HepG2 (cell line): ENCODE measurements at regions not wholly inside any gene's neighbourhood (a gene's known extent, or its start where the extent isn't known, plus 50 kb on each side); places are given as distances from the start of the nearest gene placed in this dataset.

Experiments used
- ATAC-seq: fragments of 200-7000 bp; cut with Tn5 transposase; 3 replicates; pipeline ENCODE4 v1.9.1; 2020; ENCODE audit warnings: mild to moderate bottlenecking, moderate library complexity
- BruUV-seq: library from RNA; stranded (reverse); fragments of 400-500 nt; replicated peaks from 2 replicates; lab custom pipeline; 2021; lab: Mats Ljungman, UMichigan
- CTCF ChIA-PET: fragments of 300-600 bp; formaldehyde crosslinking; extraction: SDS; loops from one replicate; lab custom pipeline; 2021; ENCODE audit warnings: low total read pairs, inconsistent platforms, low intra/inter-chr PET ratio; lab: Yijun Ruan, JAX
- POLR2A ChIA-PET: fragments of 350-600 bp; sonication (Branson Sonifier 250); formaldehyde crosslinking; loops from one replicate; lab custom pipeline; 2020; ENCODE audit warnings: antibody characterized with exemption, inconsistent platforms; lab: Yijun Ruan, JAX
- DNase-seq: peaks from one replicate; pipeline ENCODE4 v3.0.0-alpha.2; 2015; ENCODE audit warnings: low spot score
- FAIRE-seq: peaks from 3 replicates; lab custom pipeline; 2011; peaks lifted over from hg19 to GRCh38; lab: Jason Lieb, UNC
- H2AFZ ChIP-seq: one replicate; pipeline ENCODE4 v1.6.1; 2011; ENCODE audit warnings: low read length, inconsistent platforms
- H3K27ac ChIP-seq: fragments of 300-600 bp; 3 replicates; pipeline ENCODE4 v1.8.0; 2011; ENCODE audit warnings: mixed run types, mild to moderate bottlenecking, mixed read lengths, low read length, inconsistent platforms; ENCODE audit not compliant: insufficient read depth; ENCODE audit errors: extremely low read length
- H3K27me3 ChIP-seq, 2 experiments: fragments of 200-600 bp in 1 of 2; 2 replicates in 1 of 2; 3 replicates in 1 of 2; pipeline versions ENCODE4 v1.6.0 to v1.8.0; 2011; ENCODE audit warnings: low read length in 2 of 2, mild to moderate bottlenecking in 2 of 2, moderate library complexity in 2 of 2, inconsistent platforms in 1 of 2; ENCODE audit not compliant: insufficient read depth in 2 of 2, control insufficient read depth in 1 of 2
- H3K36me3 ChIP-seq, 2 experiments: fragments of 200-600 bp in 1 of 2; replicated peaks in 1 of 2; 2 replicates in 1 of 2; 3 replicates in 1 of 2; pipeline versions ENCODE4 v1.5.1 to v1.8.0; 2011; ENCODE audit warnings: low read length in 2 of 2, inconsistent platforms in 1 of 2; ENCODE audit not compliant: insufficient read depth in 2 of 2, control insufficient read depth in 1 of 2
- H3K4me1 ChIP-seq: 2 replicates; pipeline ENCODE4 v1.5.1; 2012; ENCODE audit warnings: low read length, inconsistent platforms; ENCODE audit not compliant: insufficient read depth
- H3K4me2 ChIP-seq: 2 replicates; pipeline ENCODE4 v1.6.0; 2011; ENCODE audit warnings: low read depth, low read length, inconsistent platforms
- H3K4me3 ChIP-seq, 3 experiments: fragments of 200-600 bp in 1 of 3; sonication (generic), shearing (Covaris generic) in 1 of 3; replicated peaks in 1 of 3; 2 replicates each; pipeline ENCODE4 v1.5.1; 2011 to 2016; ENCODE audit warnings: low read length in 3 of 3, inconsistent platforms in 2 of 3, low read depth in 2 of 3, mild to moderate bottlenecking in 2 of 3, control low read depth in 1 of 3, mixed read lengths in 1 of 3; ENCODE audit not compliant: insufficient read depth in 1 of 3
- H3K79me2 ChIP-seq: one replicate; pipeline ENCODE4 v1.6.1; 2011; ENCODE audit warnings: low read length, inconsistent platforms; ENCODE audit not compliant: insufficient read depth
- H3K9ac ChIP-seq: 2 replicates; pipeline ENCODE4 v1.6.0; 2011; ENCODE audit warnings: mild to moderate bottlenecking, low read depth, low read length, inconsistent platforms; ENCODE audit not compliant: insufficient read depth
- H3K9me3 ChIP-seq: 2 replicates; pipeline ENCODE4 v1.5.1; 2012; ENCODE audit warnings: mild to moderate bottlenecking, low read length
- H4K20me1 ChIP-seq: 2 replicates; pipeline ENCODE4 v1.6.0; 2011; ENCODE audit warnings: inconsistent platforms, mild to moderate bottlenecking, low read length, moderate library complexity; ENCODE audit not compliant: insufficient read depth
- PAWR ChIP-seq: sonication (generic); formaldehyde crosslinking; IDR thresholded peaks from 2 replicates; pipeline ENCODE4 v1.4.0; 2020; ENCODE audit warnings: missing genetic modification reagents, mild to moderate bottlenecking, borderline replicate concordance
- TBX3 ChIP-seq: fragments of 450-650 bp; IDR thresholded peaks from 2 replicates; pipeline ENCODE4 v1.6.1; 2017; ENCODE audit warnings: antibody characterized with exemption, mild to moderate bottlenecking, inconsistent platforms, borderline replicate concordance
- ZBTB25 ChIP-seq: IDR thresholded peaks from 2 replicates; pipeline ENCODE4 v1.6.1; 2018; ENCODE audit warnings: missing genetic modification reagents
- ZNF382 ChIP-seq: sonication (generic); formaldehyde crosslinking; IDR thresholded peaks from 2 replicates; pipeline ENCODE4 v1.5.0; 2020; ENCODE audit warnings: missing genetic modification reagents, mild to moderate bottlenecking, borderline replicate concordance
- WGBS: methylation state at CpG from one replicate; pipeline ENCODE4 v1.1.6; 2017; ENCODE audit warnings: low lambda C conversion rate; 5-methylcytosine and 5-hydroxymethylcytosine counted together
- in situ Hi-C: cut with HindIII; loops from 2 replicates; pipeline ENCODE4 v1.10.0; 2017; ENCODE audit warnings: low pct_unique_long_range_greater_than_20kb; ENCODE audit not compliant: extremely low pct_ligation_motif_present
- intact Hi-C: fragments of 100-400 bp; cut with micrococcal nuclease; formaldehyde crosslinking; loops from one replicate; pipeline ENCODE4 v1.10.0; 2022; ENCODE audit not compliant: unreplicated experiment

GRCh38 chr21:31813862-31814261, 59.0 kb upstream of the HUNK start (continued):
- TF ChIP-seq ZBTB25 (CRISPR knock-in tag) (no peak), ZNF382 (CRISPR knock-in tag) (no peak)

- in situ Hi-C loops (no loop called here), intact Hi-C loops (no loop called here)
- ChIA-PET CTCF (no interaction called here), POLR2A (no interaction called here)
- H3K4me2 ChIP-seq: no peak overlapping the region
- ATAC-seq (no peak), FAIRE-seq (no peak), DNase-seq (no peak)
- WGBS: 25% methylated on average over 5 of the region's 5 CpGs
- no peak overlapping the region for H3K9ac ChIP-seq
- TF ChIP-seq TBX3 (no peak), PAWR (CRISPR knock-in tag) (no peak)
- no peaks in the 10 kb centered on the region for H3K79me2 ChIP-seq
- H3K9me3 ChIP-seq: no peaks in the 10 kb centered on the region
- peaks cover 0 to 4% of the 10 kb centered on the region in 2 experiments; a peak in 2 of 5 replicates for H3K27me3 ChIP-seq
- H3K36me3 ChIP-seq: no peaks in the 10 kb centered on the region
- no peak overlapping the region for H3K4me3 ChIP-seq
- H2AFZ ChIP-seq: no peak overlapping the region
- H4K20me1 ChIP-seq: no peaks in the 10 kb centered on the region
- BruUV-seq: no TSS peak
- H3K4me1 ChIP-seq: peaks cover 8% of the 10 kb centered on the region; the same call in 1 of the 2 replicates
- no peak overlapping the region for H3K27ac ChIP-seq
Observed at GRCh38 chr21:31804008-31804394, 68.8 kb upstream of the HUNK start.
